B cell (primary cell): ENCODE measurements at regions not wholly inside any gene's neighbourhood (a gene's known extent, or its start where the extent isn't known, plus 50 kb on each side); places are given as distances from the start of the nearest gene placed in this dataset.
A peak's percentile ranks its signal among the peaks of the same experiment; 100 is the strongest.

Experiments used
- ATAC-seq: fragments of 200-7000 bp; cut with Tn5 transposase; one replicate; pipeline ENCODE4 v1.10.0; 2021; ENCODE audit warnings: low read depth, mild to moderate bottlenecking, moderate number of reproducible peaks, moderate library complexity
- CTCF ChIA-PET: fragments of 350-600 bp; sonication (Branson Sonifier 250); formaldehyde crosslinking; loops from one replicate; lab custom pipeline; 2021; ENCODE audit warnings: antibody characterized with exemption, inconsistent platforms; lab: Charles Lee
- POLR2A ChIA-PET: fragments of 350-600 bp; sonication (Branson Sonifier 250); formaldehyde crosslinking; loops from one replicate; lab custom pipeline; 2021; ENCODE audit warnings: antibody characterized with exemption; lab: Charles Lee
- DNase-seq: peaks from one replicate; pipeline ENCODE4 v3.0.0; 2013
- H2AFZ ChIP-seq: 2 replicates; pipeline ENCODE4 v1.6.1; 2012; ENCODE audit warnings: mild to moderate bottlenecking, low read depth, low read length; ENCODE audit not compliant: insufficient read depth, poor library complexity, severe bottlenecking
- H3K27ac ChIP-seq, 2 donors: 1 replicate in 1 of 2; 2 replicates in 1 of 2; pipeline ENCODE4 v1.5.1; 2012 to 2013; ENCODE audit warnings: low read length in 2 of 2, mild to moderate bottlenecking in 2 of 2, moderate library complexity in 1 of 2
- H3K27me3 ChIP-seq, 4 experiments: fragments of 200-600 bp in 1 of 4; sonication (generic) in 1 of 4; replicated peaks in 1 of 4; 1 replicate in 2 of 4; 2 replicates in 2 of 4; pipeline versions ENCODE4 v1.6.1 to v1.7.0; 2013 to 2016; ENCODE audit warnings: low read length in 3 of 4, mild to moderate bottlenecking in 2 of 4, mixed read lengths in 1 of 4, moderate library complexity in 1 of 4; ENCODE audit not compliant: insufficient read depth in 4 of 4, control insufficient read depth in 3 of 4; ENCODE audit errors: control extremely low read depth in 1 of 4
- H3K36me3 ChIP-seq, 2 experiments: replicated peaks in 1 of 2; 1 replicate in 1 of 2; 2 replicates in 1 of 2; pipeline versions ENCODE4 v1.6.1 to v1.7.1; 2013; ENCODE audit warnings: low read length in 1 of 2; ENCODE audit not compliant: insufficient read depth in 2 of 2, control insufficient read depth in 1 of 2; ENCODE audit errors: control extremely low read depth in 1 of 2, extremely low read depth in 1 of 2
- H3K4me1 ChIP-seq, 2 donors: fragments of 200-600 bp in 1 of 2; sonication (generic) in 1 of 2; 1 replicate in 1 of 2; 2 replicates in 1 of 2; pipeline versions ENCODE4 v1.5.1 to v1.6.1; 2013 to 2017; ENCODE audit warnings: low read length in 2 of 2; ENCODE audit not compliant: control insufficient read depth in 2 of 2, insufficient read depth in 2 of 2
- H3K4me2 ChIP-seq: replicated peaks from 2 replicates; pipeline ENCODE3; 2012; ENCODE audit warnings: mild to moderate bottlenecking, low read depth, low read length; ENCODE audit not compliant: poor library complexity, severe bottlenecking
- H3K4me3 ChIP-seq, 5 experiments: fragments of 200-600 bp in 1 of 5; sonication (generic) in 1 of 5; 1 replicate in 3 of 5; 2 replicates in 2 of 5; pipeline versions ENCODE4 v1.5.1 to v1.7.0; 2011 to 2016; ENCODE audit warnings: low read length in 4 of 5, mild to moderate bottlenecking in 4 of 5, low read depth in 2 of 5, control low read depth in 1 of 5, moderate library complexity in 1 of 5; ENCODE audit not compliant: insufficient read depth in 1 of 5; ENCODE audit errors: control extremely low read depth in 1 of 5, extremely low read depth in 1 of 5
- H3K79me2 ChIP-seq: fragments of 200-600 bp; sonication (generic); one replicate; pipeline ENCODE4 v1.6.0; 2016; ENCODE audit warnings: low read length; ENCODE audit not compliant: control insufficient read depth, insufficient read depth
- H3K9ac ChIP-seq: fragments of 200-600 bp; sonication (generic); 2 replicates; pipeline ENCODE4 v1.6.1; 2017; ENCODE audit warnings: mild to moderate bottlenecking, low read length, moderate library complexity
- H3K9me3 ChIP-seq, 3 donors: one replicate each; pipeline versions ENCODE4 v1.6.1 to v1.7.1; 2013; ENCODE audit warnings: low read length in 2 of 3; ENCODE audit not compliant: control insufficient read depth in 2 of 3, insufficient read depth in 1 of 3; ENCODE audit errors: control extremely low read depth in 1 of 3
- H4K20me1 ChIP-seq: 2 replicates; pipeline ENCODE4 v1.6.0; 2012; ENCODE audit warnings: mild to moderate bottlenecking, low read length; ENCODE audit not compliant: insufficient read depth, control insufficient read depth, poor library complexity, severe bottlenecking
- H3K27ac Mint-ChIP-seq: one replicate; pipeline ENCODE4 v1.8.0; 2021; ENCODE audit warnings: mixed read lengths
- H3K27me3 Mint-ChIP-seq: one replicate; pipeline ENCODE4 v1.8.0; 2021; ENCODE audit warnings: mixed read lengths
- H3K4me1 Mint-ChIP-seq: one replicate; pipeline ENCODE4 v1.8.0; 2021; ENCODE audit warnings: mixed read lengths
- H3K4me3 Mint-ChIP-seq: one replicate; pipeline ENCODE4 v1.8.0; 2021; ENCODE audit warnings: mixed read lengths
- H3K9me3 Mint-ChIP-seq: one replicate; pipeline ENCODE4 v1.8.0; 2022; ENCODE audit warnings: mixed read lengths; ENCODE audit not compliant: insufficient read depth
- CTCF ChIP-seq: fragments of 200-600 bp; IDR thresholded peaks from one replicate; pipeline ENCODE4 v1.8.0; 2022; ENCODE audit warnings: antibody characterized with exemption, mild to moderate bottlenecking
- EZH2 ChIP-seq: IDR thresholded peaks from 2 replicates; pipeline ENCODE4 v1.6.1; 2012; ENCODE audit warnings: borderline replicate concordance, low read depth, mild to moderate bottlenecking, moderate library complexity, low read length; ENCODE audit not compliant: insufficient read depth, poor library complexity, severe bottlenecking
- WGBS: methylation state at CpG from one replicate; pipeline ENCODE4 v1.1.5; 2013; ENCODE audit warnings: missing lambda C conversion rate; ENCODE audit not compliant: insufficient coverage; 5-methylcytosine and 5-hydroxymethylcytosine counted together
- intact Hi-C: fragments of 100-400 bp; cut with micrococcal nuclease; formaldehyde crosslinking; loops from one replicate; pipeline ENCODE4 v1.10.0; 2022

GRCh38 chr15:70324001-70324974 lies 226.6 kb upstream of the TLE3 start:
- Histone ChIP-seq H2AFZ (no peak overlapping the region), H3K9me3 (peaks cover 0 to 3% (median 0%) of the 10 kb centered on the region in 3 donors), H3K9ac (no peak overlapping the region), H3K36me3 (no peaks in the 10 kb centered on the region), H3K79me2 (no peaks in the 10 kb centered on the region), H3K4me2 (no peak overlapping the region), H3K27ac (no peak overlapping the region), H3K4me3 (no peak overlapping the region), H3K4me1 (peaks cover 59 to 70% of the 10 kb centered on the region in 2 donors), H4K20me1 (no peaks in the 10 kb centered on the region), H3K27me3 (no peaks in the 10 kb centered on the region)
- WGBS, result 94% methylated on average over 8 of the region's 15 CpGs
- DNase-seq, result no peak
- H3K4me1 Mint-ChIP-seq, result peaks cover 69% of the 10 kb centered on the region
- ChIA-PET CTCF (no interaction called here), POLR2A (no interaction called here)
- H3K4me3 Mint-ChIP-seq, result no peak overlapping the region
- no peaks in the 10 kb centered on the region for H3K27me3 Mint-ChIP-seq
- H3K9me3 Mint-ChIP-seq, result no peaks in the 10 kb centered on the region
- peak overlapping the region; percentile 29 for H3K27ac Mint-ChIP-seq
- no peak for TF ChIP-seq EZH2
- TF ChIP-seq CTCF, result no peak
- intact Hi-C loops, result loop anchor here (5.0 to 10.0 kb wide), 3 partner anchors 113 to 203 kb away; no protein-coding TSS in a partner anchor
- no peak for ATAC-seq
